Heart left ventricle (tissue), 13 donors: ENCODE measurements at regions not wholly inside any gene's neighbourhood (a gene's known extent, or its start where the extent isn't known, plus 50 kb on each side); places are given as distances from the start of the nearest gene placed in this dataset.

Experiments used
- POLR2A ChIP-seq, 2 donors: fragments of 450-650 bp; IDR thresholded peaks; one replicate each; pipeline ENCODE4 v1.6.1; 2017; ENCODE audit warnings: antibody characterized with exemption in 2 of 2, mild to moderate bottlenecking in 2 of 2, moderate library complexity in 2 of 2
- TF ChIP-seq, protein P1 (sequence below), 12 donors: fragments of 200-600 bp; sonication (generic) in 4 of 12; IDR thresholded peaks; one replicate each; pipeline versions ENCODE4 v1.5.0 to v1.8.0; 2018 to 2022; ENCODE audit warnings: antibody characterized with exemption in 12 of 12, mild to moderate bottlenecking in 5 of 12
- donor health status: ischemic (EF 13 %, LVEDD 7.1; RV severe dilation, severe dysfunction).
- donor health status: DM: no; HTN: yes; CAD: no.
- donor health status: DM: no; HTN: no; CAD: no.
- donor health status: ischemic (EF 25% LVEDD 6.9; RV normal size, moderate dysfunction).
- donor health status: ischemic (EF 25% LVEDD 5.7; RV mildly dilated, moderate dysfunction).
- donor health status: ischemic (EF 35%, LVEDD 5.7; RV mildly dilated, moderate dysfunction).
- donor health status: nonischemic (EF 11% LVEDD 7.7; RV severe dilation, severe dysfunction).
- donor health status: DM: yes; HTN: yes; CAD: no.
- donor health status: PGD.
- donor health status: ischemic (EF 29% LVEDD 5.4; RV normal size, mild dysfunction).
- donor health status: nonischemic (EF 23%, LVEDD 6.1; RV moderate dilation, normal function).

DNA sequence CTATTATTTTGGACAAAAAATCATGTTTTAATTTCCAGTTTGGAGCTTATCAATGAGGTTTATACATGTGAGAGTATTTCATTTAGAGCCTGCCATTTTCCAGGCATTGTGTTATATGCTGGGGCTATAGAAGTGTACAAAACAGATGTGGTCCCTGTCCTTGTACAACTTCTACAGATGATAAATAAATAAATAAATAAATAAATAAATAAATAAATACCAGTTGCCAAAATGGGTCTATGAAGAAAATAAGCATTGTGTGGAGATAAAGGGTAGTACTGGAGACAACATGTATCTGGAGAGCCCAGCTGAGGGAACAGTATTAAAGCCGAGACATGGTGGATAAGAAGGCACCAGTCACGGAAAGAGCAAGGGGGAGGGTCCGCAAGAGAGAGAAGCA is 210.0 kb downstream of the SS18 start:
- TF ChIP-seq, protein P1, sequence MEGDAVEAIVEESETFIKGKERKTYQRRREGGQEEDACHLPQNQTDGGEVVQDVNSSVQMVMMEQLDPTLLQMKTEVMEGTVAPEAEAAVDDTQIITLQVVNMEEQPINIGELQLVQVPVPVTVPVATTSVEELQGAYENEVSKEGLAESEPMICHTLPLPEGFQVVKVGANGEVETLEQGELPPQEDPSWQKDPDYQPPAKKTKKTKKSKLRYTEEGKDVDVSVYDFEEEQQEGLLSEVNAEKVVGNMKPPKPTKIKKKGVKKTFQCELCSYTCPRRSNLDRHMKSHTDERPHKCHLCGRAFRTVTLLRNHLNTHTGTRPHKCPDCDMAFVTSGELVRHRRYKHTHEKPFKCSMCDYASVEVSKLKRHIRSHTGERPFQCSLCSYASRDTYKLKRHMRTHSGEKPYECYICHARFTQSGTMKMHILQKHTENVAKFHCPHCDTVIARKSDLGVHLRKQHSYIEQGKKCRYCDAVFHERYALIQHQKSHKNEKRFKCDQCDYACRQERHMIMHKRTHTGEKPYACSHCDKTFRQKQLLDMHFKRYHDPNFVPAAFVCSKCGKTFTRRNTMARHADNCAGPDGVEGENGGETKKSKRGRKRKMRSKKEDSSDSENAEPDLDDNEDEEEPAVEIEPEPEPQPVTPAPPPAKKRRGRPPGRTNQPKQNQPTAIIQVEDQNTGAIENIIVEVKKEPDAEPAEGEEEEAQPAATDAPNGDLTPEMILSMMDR (IDR thresholded peaks at IDR 0.05): no peak
- no peak for TF ChIP-seq POLR2A (IDR thresholded peaks at IDR 0.05)
